Fibroblast of the aortic adventitia (primary cell): ENCODE measurements at regions not wholly inside any gene's neighbourhood (a gene's known extent, or its start where the extent isn't known, plus 50 kb on each side); places are given as distances from the start of the nearest gene placed in this dataset.

Experiments used
- DNase-seq: peaks from one replicate; pipeline ENCODE4 v3.0.0-alpha.2; 2010; ENCODE audit warnings: low read depth
- H3K4me3 ChIP-seq: 2 replicates; pipeline ENCODE4 v1.5.1; 2011; ENCODE audit warnings: low read depth, mild to moderate bottlenecking, control low read depth, low read length, moderate library complexity
- CTCF ChIP-seq: IDR thresholded peaks from 2 replicates; pipeline ENCODE4 v1.5.1; 2011; ENCODE audit warnings: mild to moderate bottlenecking, low read length, control low read depth, inconsistent platforms; ENCODE audit not compliant: insufficient read depth

GRCh38 chr5:2207416-2208238 lies 324.9 kb upstream of the IRX4 start:
- DNase-seq: no peak
- H3K4me3 ChIP-seq: no peak overlapping the region
- no peak for TF ChIP-seq CTCF

- no peak overlapping the region for H3K4me3 ChIP-seq
These were observed 324.3 kb upstream of the IRX4 start for GRCh38 chr5:2207109-2207399.

DNA sequence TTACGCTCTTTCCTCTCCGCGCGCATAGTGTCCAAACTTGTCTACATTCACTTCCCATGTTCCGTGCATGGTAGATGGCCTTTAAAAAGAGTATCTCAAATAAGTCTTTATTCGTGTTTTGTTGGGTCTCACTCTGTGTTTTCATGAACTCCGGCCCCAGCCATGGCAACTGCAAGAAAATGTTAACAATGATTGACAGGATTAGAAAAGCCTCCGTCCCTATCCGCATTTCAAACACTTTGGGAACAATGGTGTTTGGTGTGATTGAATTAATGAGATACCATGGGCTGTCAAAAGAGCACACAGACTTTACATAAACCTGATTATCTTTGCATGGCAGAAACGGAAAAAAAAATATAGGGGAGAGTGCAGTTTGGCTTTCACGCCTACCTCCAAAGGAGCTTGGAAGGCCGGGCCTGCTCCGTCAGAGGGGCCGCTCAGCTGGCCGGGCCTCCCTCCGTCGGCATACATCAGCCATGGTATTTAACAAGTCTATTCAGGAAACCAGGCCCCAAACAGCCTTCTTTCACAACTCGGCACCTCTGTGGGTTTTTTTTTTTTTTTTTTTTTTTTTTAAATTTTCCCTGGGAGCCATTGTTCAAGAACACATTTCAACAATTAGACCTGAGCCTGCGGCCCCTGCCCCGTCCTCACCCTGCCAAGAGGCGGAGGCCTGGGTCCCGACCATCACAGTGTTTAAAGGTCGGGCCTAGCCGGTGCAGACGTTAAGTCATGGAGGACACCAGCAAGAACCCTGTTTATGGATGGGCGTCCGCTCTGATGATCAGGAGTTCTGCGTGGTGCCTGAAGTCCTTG lies 323.8 kb upstream of the IRX4 start:
- no peak for DNase-seq
- no peak for TF ChIP-seq CTCF
- H3K4me3 ChIP-seq: no peak overlapping the region

More at GRCh38 chr5:2207109-2207399, 324.3 kb upstream of the IRX4 start:
- no peak for DNase-seq
- no peak for TF ChIP-seq CTCF

DNA sequence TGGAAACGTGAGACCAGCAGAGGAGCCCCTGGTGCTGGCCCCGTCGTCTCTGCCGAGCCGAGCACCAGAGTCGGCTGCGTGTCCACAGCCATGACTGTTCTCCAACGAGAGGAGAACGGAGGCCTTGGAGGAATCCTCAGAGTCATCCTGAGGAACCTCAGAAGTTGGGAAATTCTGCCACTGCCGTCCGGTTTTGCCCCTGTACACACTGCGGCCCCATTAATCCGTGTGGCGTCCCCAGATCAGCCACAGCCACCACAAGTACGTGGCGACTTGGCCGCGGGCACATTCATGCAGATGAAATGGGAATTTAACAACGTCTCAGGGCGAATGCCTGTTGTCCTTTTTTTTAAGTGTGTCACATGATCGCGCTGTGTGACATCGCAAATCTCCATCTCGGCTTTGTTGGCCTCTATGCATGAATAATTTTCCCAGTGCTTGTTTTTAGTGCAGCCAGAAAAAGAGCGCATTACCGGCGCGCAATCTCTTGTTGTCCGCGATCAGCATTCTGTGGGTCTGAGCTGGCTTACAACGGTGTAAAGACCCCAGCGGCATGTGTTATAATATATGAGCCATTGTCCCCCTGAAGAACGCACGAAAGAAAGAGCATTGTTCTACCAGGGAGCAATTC lies 323.0 kb upstream of the IRX4 start:
- no peak for DNase-seq
- TF ChIP-seq CTCF: no peak
- no peak overlapping the region for H3K4me3 ChIP-seq

- no peak overlapping the region for H3K4me3 ChIP-seq
- DNase-seq: no peak
- TF ChIP-seq CTCF: no peak
These were observed 322.5 kb upstream of the IRX4 start for GRCh38 chr5:2205185-2205585.

DNA sequence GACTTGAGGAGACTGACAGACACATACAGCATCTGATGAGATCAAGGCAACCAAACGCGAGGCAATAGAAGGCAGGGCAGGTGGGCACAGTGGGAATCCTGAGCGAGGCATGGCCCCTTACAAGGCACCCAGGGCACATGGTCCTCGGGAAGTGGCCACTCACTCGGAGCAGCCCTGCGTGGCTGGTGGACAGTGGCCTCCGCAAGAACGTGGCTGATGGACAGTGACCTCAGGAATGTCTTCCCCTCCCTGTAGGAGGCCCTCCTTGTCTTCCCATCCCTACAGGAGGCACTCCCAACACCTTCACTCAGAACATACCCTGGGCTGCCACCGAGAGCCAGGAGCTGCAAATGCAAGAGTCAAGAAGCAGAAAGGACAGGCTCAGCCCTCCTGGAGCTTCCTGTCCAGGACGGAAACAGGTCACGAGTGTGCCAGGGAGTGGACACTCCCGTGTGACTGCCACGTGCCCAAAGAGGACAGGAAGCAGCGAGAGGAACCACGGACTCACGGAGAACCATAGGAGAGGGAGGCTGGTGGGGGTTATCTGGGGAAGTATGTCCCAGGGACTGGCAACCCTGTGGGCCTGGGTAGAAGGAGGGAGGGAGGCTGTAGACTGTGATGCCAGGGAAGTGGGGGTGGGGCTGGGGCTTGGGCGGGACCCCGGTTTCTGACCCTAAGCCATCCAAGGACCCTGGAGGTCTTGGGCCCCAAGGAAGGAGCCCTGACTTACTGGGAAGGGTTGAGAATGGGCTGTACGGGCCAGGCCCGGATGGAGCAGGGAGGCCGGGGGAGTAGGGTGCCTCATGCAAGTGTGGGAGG lies 321.9 kb upstream of the IRX4 start:
- DNase-seq: no peak
- no peak for TF ChIP-seq CTCF
- H3K4me3 ChIP-seq: no peak overlapping the region
